ENCODE measurements at regions not wholly inside any gene's neighbourhood (a gene's known extent, or its start where the extent isn't known, plus 50 kb on each side); places are given as distances from the start of the nearest gene placed in this dataset.

DNA sequence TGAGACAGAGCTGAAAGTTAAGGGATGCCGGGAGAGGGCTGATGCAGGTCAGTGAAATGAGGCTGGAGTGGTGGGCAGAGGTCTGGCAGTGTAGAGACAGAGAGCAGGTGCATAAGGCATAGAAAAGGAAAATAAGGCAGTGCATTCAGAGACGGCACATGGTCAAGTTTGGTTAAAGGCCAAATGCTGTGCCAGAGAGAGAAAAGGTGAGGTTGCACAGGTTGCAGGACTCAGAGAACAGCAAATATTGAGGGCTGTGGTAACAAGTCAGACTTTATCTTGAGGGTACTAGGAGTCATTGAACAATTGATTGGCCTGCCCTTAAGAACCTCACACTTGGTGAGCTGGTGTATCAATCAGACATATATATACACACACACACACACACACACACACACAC lies 102.9 kb upstream of the TSHZ2 start:
- no peak overlapping the region for H3K14ac ChIP-seq (replicated peaks; ENCODE audit: low read depth, low read length)
- ATAC-seq (ENCODE audit: low read depth) (no peak), DNase-seq (no peak)
- no peaks in the 10 kb centered on the region for H3K9me1 ChIP-seq (ENCODE audit: insufficient read depth, low read length)
- in situ Hi-C loops (cut with MboI; ENCODE audit: low sequenced_read_pairs) (no loop called here), intact Hi-C loops (cut with micrococcal nuclease) (no loop called here), dilution Hi-C loops (cut with HindIII; ENCODE audit: low sequenced_read_pairs, unreplicated experiment) (no loop called here)
- H2BK15ac ChIP-seq (ENCODE audit: low read depth, low read length), result no peak overlapping the region
- no peaks in the 10 kb centered on the region for H3K27me3 ChIP-seq (ENCODE audit: control insufficient read depth, insufficient read depth, low read length)
- H3K4me1 ChIP-seq (ENCODE audit: control insufficient read depth, insufficient read depth, low read length), result no peaks in the 10 kb centered on the region
- H3K4ac ChIP-seq (ENCODE audit: low read depth, low read length), result no peak overlapping the region
- no peaks in the 10 kb centered on the region for H4K20me1 ChIP-seq (ENCODE audit: insufficient read depth, low read length)
- H2BK5ac ChIP-seq (ENCODE audit: low read depth, low read length, poor library complexity, severe bottlenecking), result no peak overlapping the region
- H2BK120ac ChIP-seq (ENCODE audit: low read depth, low read length), result no peak overlapping the region
- whole genome bisulfite sequencing, 2 experiments (ENCODE audit: extremely low coverage in 2 of 2, insufficient read length in 1 of 2), result 79% methylated on average over 2 of the region's 2 CpGs; no CpG with 5 or more reads in 1 of the 2 experiments
- no peak overlapping the region for H3K4me3 ChIP-seq (ENCODE audit: insufficient read depth, low read depth, low read length)
- no peak overlapping the region for H3K23ac ChIP-seq (ENCODE audit: low read depth, low read length)
- TF ChIP-seq RAD21 (IDR thresholded peaks at IDR 0.05; ENCODE audit: low read length), result no peak
- TF ChIP-seq CEBPB (IDR thresholded peaks at IDR 0.05; ENCODE audit: low read depth, low read length), result no peak
- TF ChIP-seq BHLHE40 (IDR thresholded peaks at IDR 0.05; ENCODE audit: low read depth, low read length), result no peak
- TF ChIP-seq FOS (IDR thresholded peaks at IDR 0.05; ENCODE audit: low read depth, low read length), result no peak
- TF ChIP-seq MXI1 (IDR thresholded peaks at IDR 0.05; ENCODE audit: borderline replicate concordance, low read depth, low read length), result no peak
- no peak for TF ChIP-seq CHD1 (IDR thresholded peaks at IDR 0.05; ENCODE audit: low read depth, low read length)
- no peak for TF ChIP-seq ELK1 (IDR thresholded peaks at IDR 0.05; ENCODE audit: borderline replicate concordance, low read depth, low read length)
- TF ChIP-seq MAFK (IDR thresholded peaks at IDR 0.05; ENCODE audit: low read depth, low read length), result no peak
- TF ChIP-seq POLR2A (IDR thresholded peaks at IDR 0.05; ENCODE audit: low read depth, low read length), result no peak
- no peak for TF ChIP-seq SMC3 (IDR thresholded peaks at IDR 0.05; ENCODE audit: low read depth, low read length)
- TF ChIP-seq, protein P1, sequence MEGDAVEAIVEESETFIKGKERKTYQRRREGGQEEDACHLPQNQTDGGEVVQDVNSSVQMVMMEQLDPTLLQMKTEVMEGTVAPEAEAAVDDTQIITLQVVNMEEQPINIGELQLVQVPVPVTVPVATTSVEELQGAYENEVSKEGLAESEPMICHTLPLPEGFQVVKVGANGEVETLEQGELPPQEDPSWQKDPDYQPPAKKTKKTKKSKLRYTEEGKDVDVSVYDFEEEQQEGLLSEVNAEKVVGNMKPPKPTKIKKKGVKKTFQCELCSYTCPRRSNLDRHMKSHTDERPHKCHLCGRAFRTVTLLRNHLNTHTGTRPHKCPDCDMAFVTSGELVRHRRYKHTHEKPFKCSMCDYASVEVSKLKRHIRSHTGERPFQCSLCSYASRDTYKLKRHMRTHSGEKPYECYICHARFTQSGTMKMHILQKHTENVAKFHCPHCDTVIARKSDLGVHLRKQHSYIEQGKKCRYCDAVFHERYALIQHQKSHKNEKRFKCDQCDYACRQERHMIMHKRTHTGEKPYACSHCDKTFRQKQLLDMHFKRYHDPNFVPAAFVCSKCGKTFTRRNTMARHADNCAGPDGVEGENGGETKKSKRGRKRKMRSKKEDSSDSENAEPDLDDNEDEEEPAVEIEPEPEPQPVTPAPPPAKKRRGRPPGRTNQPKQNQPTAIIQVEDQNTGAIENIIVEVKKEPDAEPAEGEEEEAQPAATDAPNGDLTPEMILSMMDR (conservative IDR thresholded peaks at IDR 0.05; ENCODE audit: low read depth, low read length), result no peak
- no peak for TF ChIP-seq RFX5 (IDR thresholded peaks at IDR 0.05; ENCODE audit: low read depth, low read length)
- no peak for TF ChIP-seq MAZ (IDR thresholded peaks at IDR 0.05; ENCODE audit: borderline replicate concordance, low read depth, low read length)
- TF ChIP-seq, protein P2, sequence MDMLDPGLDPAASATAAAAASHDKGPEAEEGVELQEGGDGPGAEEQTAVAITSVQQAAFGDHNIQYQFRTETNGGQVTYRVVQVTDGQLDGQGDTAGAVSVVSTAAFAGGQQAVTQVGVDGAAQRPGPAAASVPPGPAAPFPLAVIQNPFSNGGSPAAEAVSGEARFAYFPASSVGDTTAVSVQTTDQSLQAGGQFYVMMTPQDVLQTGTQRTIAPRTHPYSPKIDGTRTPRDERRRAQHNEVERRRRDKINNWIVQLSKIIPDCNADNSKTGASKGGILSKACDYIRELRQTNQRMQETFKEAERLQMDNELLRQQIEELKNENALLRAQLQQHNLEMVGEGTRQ (IDR thresholded peaks at IDR 0.05; ENCODE audit: low read depth, low read length), result no peak
- TF ChIP-seq NFE2L2 (IDR thresholded peaks at IDR 0.05; ENCODE audit: low read depth, low read length), result no peak
- ChIA-PET CTCF (no interaction called here), POLR2A (ENCODE audit: unreplicated experiment) (no interaction called here)
- H3K27ac ChIP-seq (ENCODE audit: insufficient read depth, low read length), result no peak overlapping the region
- no peak overlapping the region for H2BK20ac ChIP-seq (ENCODE audit: low read depth, low read length)
- no peaks in the 10 kb centered on the region for H3K36me3 ChIP-seq (ENCODE audit: control insufficient read depth, insufficient read depth, low read length)
- H2AK9ac ChIP-seq (replicated peaks; ENCODE audit: low read depth, low read length, poor library complexity), result no peak overlapping the region
- no peak overlapping the region for H2AFZ ChIP-seq (replicated peaks; ENCODE audit: low read length, poor library complexity)
- H3K56ac ChIP-seq (ENCODE audit: extremely low read depth, insufficient read depth, low read length), result no peak overlapping the region
- no TSS peak for BruUV-seq (replicated peaks)
- H4K5ac ChIP-seq (ENCODE audit: low read depth, low read length), result no peak overlapping the region
- H3K9ac ChIP-seq (ENCODE audit: low read depth, low read length), result no peak overlapping the region
- H3K18ac ChIP-seq (ENCODE audit: low read depth, low read length), result no peak overlapping the region
- no peak overlapping the region for H4K91ac ChIP-seq (ENCODE audit: insufficient read depth, low read depth, low read length)
- H3K79me1 ChIP-seq (ENCODE audit: low read depth in 1 of 2, low read length in 2 of 2), result no peaks in the 10 kb centered on the region
- H3K9me3 ChIP-seq (ENCODE audit: control insufficient read depth, insufficient read depth, low read length), result peaks cover 4% of the 10 kb centered on the region; the same call in 1 of the 2 replicates
- H2AK5ac ChIP-seq (ENCODE audit: low read depth, low read length), result no peak overlapping the region
- no peak overlapping the region for H3K4me2 ChIP-seq (ENCODE audit: low read depth, low read length)
- H4K8ac ChIP-seq (ENCODE audit: low read depth in 2 of 2, low read length in 2 of 2), result no peak overlapping the region

All from IMR-90 (cell line).